ENCODE measurements at regions not wholly inside any gene's neighbourhood (a gene's known extent, or its start where the extent isn't known, plus 50 kb on each side); places are given as distances from the start of the nearest gene placed in this dataset.

- TF ChIP-seq ZNF609 (CRISPR knock-in tag; IDR thresholded peaks at IDR 0.05; ENCODE audit: borderline replicate concordance): no peak
- TF ChIP-seq TCF7 (IDR thresholded peaks at IDR 0.05; ENCODE audit: low read depth): no peak
- no peak for TF ChIP-seq NFE2 (CRISPR knock-in tag; IDR thresholded peaks at IDR 0.05)
- no peak for TF ChIP-seq ZNF180 (CRISPR knock-in tag; IDR thresholded peaks at IDR 0.05; ENCODE audit: borderline replicate concordance, low read depth)
- no peak for TF ChIP-seq TBP (CRISPR knock-in tag; IDR thresholded peaks at IDR 0.05)
Observed at GRCh38 chr4:44931720-44932119, 205.4 kb upstream of the GNPDA2 start (continued).

GRCh38 chr4:44928785-44929184 lies 202.4 kb upstream of the GNPDA2 start:
- Histone ChIP-seq H2AFZ (ENCODE audit: low read length) (no peak overlapping the region), H3K27ac (ENCODE audit: extremely low read length, insufficient read depth, low read length) (no peak overlapping the region), H3K4me1 (ENCODE audit: insufficient read depth, low read length) (no peaks in the 10 kb centered on the region), H3K9ac (ENCODE audit: insufficient read depth, low read depth, low read length) (no peak overlapping the region), H3K27me3 (ENCODE audit: control insufficient read depth in 1 of 2, insufficient read depth in 2 of 2, low read length in 2 of 2) (no peaks in the 10 kb centered on the region), H4K20me1 (ENCODE audit: insufficient read depth, low read length) (no peaks in the 10 kb centered on the region), H3K4me2 (ENCODE audit: low read depth, low read length) (no peak overlapping the region), H3K4me3 (replicated peaks in 1 of 3; ENCODE audit: insufficient read depth in 1 of 3, low read depth in 2 of 3, low read length in 3 of 3) (no peak overlapping the region), H3K36me3 (replicated peaks in 1 of 2; ENCODE audit: control insufficient read depth in 1 of 2, insufficient read depth in 2 of 2, low read length in 2 of 2) (no peaks in the 10 kb centered on the region), H3K79me2 (ENCODE audit: insufficient read depth, low read length) (no peaks in the 10 kb centered on the region), H3K9me3 (ENCODE audit: low read length) (no peaks in the 10 kb centered on the region)
- no peak for DNase-seq (ENCODE audit: low spot score)
- FAIRE-seq: no peak
- POLR2A ChIA-PET: no interaction called here
- no TSS peak for BruUV-seq (replicated peaks)
- in situ Hi-C loops (cut with HindIII; ENCODE audit: extremely low pct_ligation_motif_present, low pct_unique_long_range_greater_than_20kb) (no loop called here), intact Hi-C loops (cut with micrococcal nuclease; ENCODE audit: unreplicated experiment) (loop anchor here (5.0 kb wide), 2 partner anchors 166 to 814 kb away; no protein-coding TSS in a partner anchor)
- ATAC-seq: no peak
- 4% methylated on average over 2 of the region's 2 CpGs for WGBS (ENCODE audit: low lambda C conversion rate)
- CTCF ChIA-PET (ENCODE audit: low intra/inter-chr PET ratio, low total read pairs): no interaction called here
- no peak for TF ChIP-seq FOSL1 (CRISPR knock-in tag; IDR thresholded peaks at IDR 0.05; ENCODE audit: borderline replicate concordance)
- TF ChIP-seq ZFP82 (CRISPR knock-in tag; IDR thresholded peaks at IDR 0.05; ENCODE audit: borderline replicate concordance): no peak
- TF ChIP-seq, protein P1, sequence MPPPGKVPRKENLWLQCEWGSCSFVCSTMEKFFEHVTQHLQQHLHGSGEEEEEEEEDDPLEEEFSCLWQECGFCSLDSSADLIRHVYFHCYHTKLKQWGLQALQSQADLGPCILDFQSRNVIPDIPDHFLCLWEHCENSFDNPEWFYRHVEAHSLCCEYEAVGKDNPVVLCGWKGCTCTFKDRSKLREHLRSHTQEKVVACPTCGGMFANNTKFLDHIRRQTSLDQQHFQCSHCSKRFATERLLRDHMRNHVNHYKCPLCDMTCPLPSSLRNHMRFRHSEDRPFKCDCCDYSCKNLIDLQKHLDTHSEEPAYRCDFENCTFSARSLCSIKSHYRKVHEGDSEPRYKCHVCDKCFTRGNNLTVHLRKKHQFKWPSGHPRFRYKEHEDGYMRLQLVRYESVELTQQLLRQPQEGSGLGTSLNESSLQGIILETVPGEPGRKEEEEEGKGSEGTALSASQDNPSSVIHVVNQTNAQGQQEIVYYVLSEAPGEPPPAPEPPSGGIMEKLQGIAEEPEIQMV (CRISPR knock-in tag; IDR thresholded peaks at IDR 0.05; ENCODE audit: low read depth): no peak
- TF ChIP-seq ARNT2 (CRISPR knock-in tag; IDR thresholded peaks at IDR 0.05; ENCODE audit: low read depth): no peak
- TF ChIP-seq, protein P2, sequence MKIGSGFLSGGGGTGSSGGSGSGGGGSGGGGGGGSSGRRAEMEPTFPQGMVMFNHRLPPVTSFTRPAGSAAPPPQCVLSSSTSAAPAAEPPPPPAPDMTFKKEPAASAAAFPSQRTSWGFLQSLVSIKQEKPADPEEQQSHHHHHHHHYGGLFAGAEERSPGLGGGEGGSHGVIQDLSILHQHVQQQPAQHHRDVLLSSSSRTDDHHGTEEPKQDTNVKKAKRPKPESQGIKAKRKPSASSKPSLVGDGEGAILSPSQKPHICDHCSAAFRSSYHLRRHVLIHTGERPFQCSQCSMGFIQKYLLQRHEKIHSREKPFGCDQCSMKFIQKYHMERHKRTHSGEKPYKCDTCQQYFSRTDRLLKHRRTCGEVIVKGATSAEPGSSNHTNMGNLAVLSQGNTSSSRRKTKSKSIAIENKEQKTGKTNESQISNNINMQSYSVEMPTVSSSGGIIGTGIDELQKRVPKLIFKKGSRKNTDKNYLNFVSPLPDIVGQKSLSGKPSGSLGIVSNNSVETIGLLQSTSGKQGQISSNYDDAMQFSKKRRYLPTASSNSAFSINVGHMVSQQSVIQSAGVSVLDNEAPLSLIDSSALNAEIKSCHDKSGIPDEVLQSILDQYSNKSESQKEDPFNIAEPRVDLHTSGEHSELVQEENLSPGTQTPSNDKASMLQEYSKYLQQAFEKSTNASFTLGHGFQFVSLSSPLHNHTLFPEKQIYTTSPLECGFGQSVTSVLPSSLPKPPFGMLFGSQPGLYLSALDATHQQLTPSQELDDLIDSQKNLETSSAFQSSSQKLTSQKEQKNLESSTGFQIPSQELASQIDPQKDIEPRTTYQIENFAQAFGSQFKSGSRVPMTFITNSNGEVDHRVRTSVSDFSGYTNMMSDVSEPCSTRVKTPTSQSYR (CRISPR knock-in tag; IDR thresholded peaks at IDR 0.05; ENCODE audit: borderline replicate concordance): no peak
- TF ChIP-seq PRPF4 (IDR thresholded peaks at IDR 0.05; ENCODE audit: low read depth, low read length, poor library complexity, severe bottlenecking): no peak
- no peak for TF ChIP-seq U2AF2 (IDR thresholded peaks at IDR 0.05; ENCODE audit: low read depth, low read length)

All from HepG2 (cell line).